ENCODE measurements at regions not wholly inside any gene's neighbourhood (a gene's known extent, or its start where the extent isn't known, plus 50 kb on each side); places are given as distances from the start of the nearest gene placed in this dataset.

- TF ChIP-seq CTCF (conservative IDR thresholded peaks at IDR 0.05; ENCODE audit: low read length) (no peak), EZH2phosphoT487 (IDR thresholded peaks at IDR 0.05; ENCODE audit: borderline replicate concordance, low read depth, low read length) (no peak)
Observed at GRCh38 chr5:82661462-82661861, 383.3 kb upstream of the RPS23 start.
